ENCODE measurements at regions not wholly inside any gene's neighbourhood (a gene's known extent, or its start where the extent isn't known, plus 50 kb on each side); places are given as distances from the start of the nearest gene placed in this dataset.

- DNase-seq (ENCODE audit: low spot score) (no peak), ATAC-seq (ENCODE audit: low FRiP score) (no peak)
- no peak for TF ChIP-seq CTCF (IDR thresholded peaks at IDR 0.05)
Observed at GRCh38 chr6:121649951-121650350, 214.5 kb downstream of the GJA1 start.

- DNase-seq (ENCODE audit: low spot score) (no peak), ATAC-seq (ENCODE audit: low FRiP score) (no peak)
- no peak for TF ChIP-seq CTCF (IDR thresholded peaks at IDR 0.05)
Observed at GRCh38 chr6:121651420-121651819, 216.0 kb downstream of the GJA1 start.

GRCh38 chr6:121652223-121652622 lies 216.8 kb downstream of the GJA1 start:
- ATAC-seq (ENCODE audit: low FRiP score) (no peak), DNase-seq (ENCODE audit: low spot score) (no peak)
- no peak for TF ChIP-seq CTCF (IDR thresholded peaks at IDR 0.05)

GRCh38 chr6:121652726-121653623 lies 217.5 kb downstream of the GJA1 start:
- ATAC-seq (ENCODE audit: low FRiP score) (peak; percentile 88), DNase-seq (ENCODE audit: low spot score) (peak; percentile 60)
- TF ChIP-seq CTCF (IDR thresholded peaks at IDR 0.05): no peak

GRCh38 chr6:121653624-121654008 lies 218.2 kb downstream of the GJA1 start:
- ATAC-seq (ENCODE audit: low FRiP score) (no peak), DNase-seq (ENCODE audit: low spot score) (no peak)
- no peak for TF ChIP-seq CTCF (IDR thresholded peaks at IDR 0.05)

GRCh38 chr6:121657972-121658371 lies 222.5 kb downstream of the GJA1 start:
- ATAC-seq (ENCODE audit: low FRiP score) (no peak), DNase-seq (ENCODE audit: low spot score) (no peak)
- no peak for TF ChIP-seq CTCF (IDR thresholded peaks at IDR 0.05)

- DNase-seq (ENCODE audit: low spot score) (no peak), ATAC-seq (ENCODE audit: low FRiP score) (no peak)
- no peak for TF ChIP-seq CTCF (IDR thresholded peaks at IDR 0.05)
Observed at GRCh38 chr6:121660277-121660676, 224.8 kb downstream of the GJA1 start.

All from omental fat pad (tissue), 3 donors.